ENCODE measurements at regions not wholly inside any gene's neighbourhood (a gene's known extent, or its start where the extent isn't known, plus 50 kb on each side); places are given as distances from the start of the nearest gene placed in this dataset.

- H3K27me3 ChIP-seq (ENCODE audit: control insufficient read depth, insufficient read depth, low read length): no peaks in the 10 kb centered on the region
- H3K4me1 ChIP-seq (ENCODE audit: control insufficient read depth, insufficient read depth, low read length): no peaks in the 10 kb centered on the region
- DNase-seq (ENCODE audit: low read depth, low spot score): no peak
- WGBS (ENCODE audit: insufficient coverage, insufficient read length): no CpG with 5 or more reads among the region's 3 CpGs
- H3K36me3 ChIP-seq (ENCODE audit: control insufficient read depth, insufficient read depth, low read length): no peaks in the 10 kb centered on the region
- no peak overlapping the region for H3K4me3 ChIP-seq (ENCODE audit: low read length)
- H3K27ac ChIP-seq (ENCODE audit: low read length): no peak overlapping the region
- H3K9me3 ChIP-seq (ENCODE audit: control insufficient read depth, insufficient read depth, low read length): no peaks in the 10 kb centered on the region
These were observed 741.1 kb downstream of the CDH11 start for GRCh38 chr16:64380751-64381150.

- DNase-seq (ENCODE audit: low read depth, low spot score): no peak
- no CpG with 5 or more reads among the region's 3 CpGs for WGBS (ENCODE audit: insufficient coverage, insufficient read length)
These were observed 746.4 kb downstream of the CDH11 start for GRCh38 chr16:64375391-64375980.

GRCh38 chr16:64370112-64370511 is 751.8 kb downstream of the CDH11 start:
- Histone ChIP-seq H3K9me3 (ENCODE audit: control insufficient read depth, insufficient read depth, low read length) (no peaks in the 10 kb centered on the region), H3K27ac (ENCODE audit: low read length) (no peak overlapping the region), H3K4me3 (ENCODE audit: low read length) (no peak overlapping the region), H3K4me1 (ENCODE audit: control insufficient read depth, insufficient read depth, low read length) (no peaks in the 10 kb centered on the region), H3K36me3 (ENCODE audit: control insufficient read depth, insufficient read depth, low read length) (no peaks in the 10 kb centered on the region), H3K27me3 (ENCODE audit: control insufficient read depth, insufficient read depth, low read length) (no peaks in the 10 kb centered on the region)
- no peak for DNase-seq (ENCODE audit: low read depth, low spot score)
- WGBS (ENCODE audit: insufficient coverage, insufficient read length): no CpG with 5 or more reads among the region's 1 CpG

More at GRCh38 chr16:64375391-64375980, 746.4 kb downstream of the CDH11 start:
- Histone ChIP-seq H3K27ac (ENCODE audit: low read length) (no peak overlapping the region), H3K27me3 (ENCODE audit: control insufficient read depth, insufficient read depth, low read length) (no peaks in the 10 kb centered on the region), H3K4me3 (ENCODE audit: low read length) (no peak overlapping the region), H3K4me1 (ENCODE audit: control insufficient read depth, insufficient read depth, low read length) (no peaks in the 10 kb centered on the region), H3K9me3 (ENCODE audit: control insufficient read depth, insufficient read depth, low read length) (no peaks in the 10 kb centered on the region), H3K36me3 (ENCODE audit: control insufficient read depth, insufficient read depth, low read length) (no peaks in the 10 kb centered on the region)

- no peaks in the 10 kb centered on the region for H3K9me3 ChIP-seq (ENCODE audit: control insufficient read depth, insufficient read depth, low read length)
- no peaks in the 10 kb centered on the region for H3K36me3 ChIP-seq (ENCODE audit: control insufficient read depth, insufficient read depth, low read length)
- DNase-seq (ENCODE audit: low read depth, low spot score): no peak
- H3K4me3 ChIP-seq (ENCODE audit: low read length): no peak overlapping the region
- WGBS (ENCODE audit: insufficient coverage, insufficient read length): no CpG with 5 or more reads among the region's 2 CpGs
- no peaks in the 10 kb centered on the region for H3K27me3 ChIP-seq (ENCODE audit: control insufficient read depth, insufficient read depth, low read length)
- no peak overlapping the region for H3K27ac ChIP-seq (ENCODE audit: low read length)
- H3K4me1 ChIP-seq (ENCODE audit: control insufficient read depth, insufficient read depth, low read length): no peaks in the 10 kb centered on the region
These were observed 756.4 kb downstream of the CDH11 start for GRCh38 chr16:64365448-64365931.

GRCh38 chr16:64364894-64365293 is 757.0 kb downstream of the CDH11 start:
- Histone ChIP-seq H3K27ac (ENCODE audit: low read length) (no peak overlapping the region), H3K9me3 (ENCODE audit: control insufficient read depth, insufficient read depth, low read length) (no peaks in the 10 kb centered on the region)

DNA sequence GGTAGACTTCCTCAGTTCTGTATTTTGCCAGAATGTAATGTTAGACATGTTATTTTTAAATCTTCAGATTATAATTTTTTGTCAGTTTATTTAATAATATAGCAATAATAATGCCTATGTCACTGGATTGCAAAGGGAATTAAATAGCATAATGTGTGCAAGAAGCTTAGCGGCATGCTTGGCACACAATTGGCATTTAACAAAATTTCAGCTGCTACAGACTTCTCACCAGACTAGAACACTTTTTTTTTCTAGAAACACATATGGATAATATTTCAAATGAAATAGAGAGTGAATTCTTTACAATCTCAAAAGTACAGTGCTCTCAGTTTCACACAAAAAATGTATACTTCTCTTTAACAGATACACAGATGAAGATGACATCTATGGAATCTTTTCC is 757.4 kb downstream of the CDH11 start:
- Histone ChIP-seq H3K27me3 (ENCODE audit: control insufficient read depth, insufficient read depth, low read length) (no peaks in the 10 kb centered on the region), H3K9me3 (ENCODE audit: control insufficient read depth, insufficient read depth, low read length) (no peaks in the 10 kb centered on the region), H3K4me3 (ENCODE audit: low read length) (no peak overlapping the region), H3K27ac (ENCODE audit: low read length) (no peak overlapping the region), H3K4me1 (ENCODE audit: control insufficient read depth, insufficient read depth, low read length) (no peaks in the 10 kb centered on the region), H3K36me3 (ENCODE audit: control insufficient read depth, insufficient read depth, low read length) (no peaks in the 10 kb centered on the region)
- no CpG with 5 or more reads among the region's 1 CpG for WGBS (ENCODE audit: insufficient coverage, insufficient read length)
- no peak for DNase-seq (ENCODE audit: low read depth, low spot score)

More at GRCh38 chr16:64364894-64365293, 757.0 kb downstream of the CDH11 start:
- Histone ChIP-seq H3K4me1 (ENCODE audit: control insufficient read depth, insufficient read depth, low read length) (no peaks in the 10 kb centered on the region), H3K36me3 (ENCODE audit: control insufficient read depth, insufficient read depth, low read length) (no peaks in the 10 kb centered on the region), H3K4me3 (ENCODE audit: low read length) (no peak overlapping the region), H3K27me3 (ENCODE audit: control insufficient read depth, insufficient read depth, low read length) (no peaks in the 10 kb centered on the region)
- DNase-seq (ENCODE audit: low read depth, low spot score): no peak

DNA sequence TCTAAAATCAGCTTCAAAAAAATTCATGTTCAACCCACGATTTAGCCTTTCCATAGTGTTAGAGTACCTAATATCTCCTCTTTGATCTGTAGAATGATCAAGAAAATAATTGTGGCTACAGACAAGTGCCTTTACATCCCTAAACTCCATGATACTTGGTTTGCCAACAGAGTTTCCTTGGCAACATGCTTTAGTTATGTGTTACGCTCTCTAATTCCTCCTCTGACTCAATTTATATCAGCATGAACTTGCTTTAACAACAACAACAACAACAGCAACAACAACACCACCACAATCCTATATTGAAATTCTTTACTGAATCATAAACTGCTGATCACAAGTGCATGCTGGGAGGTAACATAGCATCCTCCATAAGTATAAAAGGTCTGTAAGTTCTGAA is 757.8 kb downstream of the CDH11 start:
- H3K36me3 ChIP-seq (ENCODE audit: control insufficient read depth, insufficient read depth, low read length): no peaks in the 10 kb centered on the region
- H3K27me3 ChIP-seq (ENCODE audit: control insufficient read depth, insufficient read depth, low read length): no peaks in the 10 kb centered on the region
- no peak overlapping the region for H3K27ac ChIP-seq (ENCODE audit: low read length)
- no CpG with 5 or more reads among the region's 2 CpGs for WGBS (ENCODE audit: insufficient coverage, insufficient read length)
- H3K4me1 ChIP-seq (ENCODE audit: control insufficient read depth, insufficient read depth, low read length): no peaks in the 10 kb centered on the region
- H3K4me3 ChIP-seq (ENCODE audit: low read length): no peak overlapping the region
- H3K9me3 ChIP-seq (ENCODE audit: control insufficient read depth, insufficient read depth, low read length): no peaks in the 10 kb centered on the region
- DNase-seq (ENCODE audit: low read depth, low spot score): no peak

DNA sequence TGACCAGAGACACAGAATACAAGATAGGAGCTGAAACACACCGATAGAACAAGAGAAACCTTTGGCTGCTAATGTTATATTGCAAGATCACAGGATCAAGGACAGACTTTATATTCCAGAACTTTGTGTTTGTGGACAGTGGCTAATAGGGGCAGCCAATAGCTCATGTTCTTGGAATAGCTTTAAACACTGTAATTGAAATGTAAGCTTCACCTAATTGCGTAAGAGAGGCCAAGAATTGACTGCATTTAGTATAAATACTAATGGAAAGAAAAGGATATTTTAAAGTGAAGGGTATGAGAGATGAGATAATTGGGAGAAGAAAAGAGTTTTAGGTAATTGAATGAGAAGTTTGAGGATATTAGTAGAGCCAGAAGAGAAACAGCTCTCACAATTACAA is 758.8 kb downstream of the CDH11 start:
- Histone ChIP-seq H3K27me3 (ENCODE audit: control insufficient read depth, insufficient read depth, low read length) (no peaks in the 10 kb centered on the region), H3K27ac (ENCODE audit: low read length) (no peak overlapping the region), H3K4me3 (ENCODE audit: low read length) (no peak overlapping the region), H3K4me1 (ENCODE audit: control insufficient read depth, insufficient read depth, low read length) (no peaks in the 10 kb centered on the region), H3K36me3 (ENCODE audit: control insufficient read depth, insufficient read depth, low read length) (no peaks in the 10 kb centered on the region), H3K9me3 (ENCODE audit: control insufficient read depth, insufficient read depth, low read length) (no peaks in the 10 kb centered on the region)
- no CpG with 5 or more reads among the region's 2 CpGs for WGBS (ENCODE audit: insufficient coverage, insufficient read length)
- DNase-seq (ENCODE audit: low read depth, low spot score): no peak

GRCh38 chr16:64362193-64362592 is 759.7 kb downstream of the CDH11 start:
- H3K27ac ChIP-seq (ENCODE audit: low read length): no peak overlapping the region

DNA sequence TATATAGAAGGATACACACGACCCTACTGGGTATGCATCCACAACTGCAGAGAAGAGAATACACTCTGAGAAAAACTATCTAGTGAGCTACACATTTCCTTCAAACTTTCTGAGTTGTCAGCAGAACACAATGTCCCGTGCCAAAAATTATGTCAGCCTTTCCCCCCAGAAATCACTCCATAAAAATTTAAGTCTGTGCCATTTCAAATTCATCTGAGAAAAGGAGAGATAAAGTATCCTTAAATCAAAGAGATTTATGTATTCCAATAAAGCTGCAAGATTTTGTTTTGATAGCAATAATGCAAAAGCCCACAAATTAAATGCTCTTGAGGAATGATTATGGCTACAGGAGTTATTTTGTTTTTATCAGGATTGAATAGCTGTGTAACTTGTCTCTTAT is 760.1 kb downstream of the CDH11 start:
- no peaks in the 10 kb centered on the region for H3K27me3 ChIP-seq (ENCODE audit: control insufficient read depth, insufficient read depth, low read length)
- H3K27ac ChIP-seq (ENCODE audit: low read length): no peak overlapping the region
- DNase-seq (ENCODE audit: low read depth, low spot score): no peak
- H3K9me3 ChIP-seq (ENCODE audit: control insufficient read depth, insufficient read depth, low read length): no peaks in the 10 kb centered on the region
- no CpG with 5 or more reads among the region's 2 CpGs for WGBS (ENCODE audit: insufficient coverage, insufficient read length)
- no peaks in the 10 kb centered on the region for H3K36me3 ChIP-seq (ENCODE audit: control insufficient read depth, insufficient read depth, low read length)
- no peak overlapping the region for H3K4me3 ChIP-seq (ENCODE audit: low read length)
- H3K4me1 ChIP-seq (ENCODE audit: control insufficient read depth, insufficient read depth, low read length): no peaks in the 10 kb centered on the region

More at GRCh38 chr16:64362193-64362592, 759.7 kb downstream of the CDH11 start:
- Histone ChIP-seq H3K9me3 (ENCODE audit: control insufficient read depth, insufficient read depth, low read length) (no peaks in the 10 kb centered on the region), H3K27me3 (ENCODE audit: control insufficient read depth, insufficient read depth, low read length) (no peaks in the 10 kb centered on the region), H3K36me3 (ENCODE audit: control insufficient read depth, insufficient read depth, low read length) (no peaks in the 10 kb centered on the region), H3K4me1 (ENCODE audit: control insufficient read depth, insufficient read depth, low read length) (no peaks in the 10 kb centered on the region), H3K4me3 (ENCODE audit: low read length) (no peak overlapping the region)
- no peak for DNase-seq (ENCODE audit: low read depth, low spot score)
- WGBS (ENCODE audit: insufficient coverage, insufficient read length): no CpG with 5 or more reads among the region's 2 CpGs

- no peak overlapping the region for H3K4me3 ChIP-seq (ENCODE audit: low read length)
These were observed 763.6 kb downstream of the CDH11 start for GRCh38 chr16:64358291-64358690.

More at GRCh38 chr16:64358291-64358690, 763.6 kb downstream of the CDH11 start:
- 100% methylated on average over 1 of the region's 1 CpG for WGBS (ENCODE audit: insufficient coverage, insufficient read length)
- DNase-seq (ENCODE audit: low read depth, low spot score): no peak
- no peaks in the 10 kb centered on the region for H3K9me3 ChIP-seq (ENCODE audit: control insufficient read depth, insufficient read depth, low read length)
- no peaks in the 10 kb centered on the region for H3K27me3 ChIP-seq (ENCODE audit: control insufficient read depth, insufficient read depth, low read length)
- no peaks in the 10 kb centered on the region for H3K36me3 ChIP-seq (ENCODE audit: control insufficient read depth, insufficient read depth, low read length)
- H3K4me1 ChIP-seq (ENCODE audit: control insufficient read depth, insufficient read depth, low read length): no peaks in the 10 kb centered on the region
- no peak overlapping the region for H3K27ac ChIP-seq (ENCODE audit: low read length)
